ENCODE measurements at regions not wholly inside any gene's neighbourhood (a gene's known extent, or its start where the extent isn't known, plus 50 kb on each side); places are given as distances from the start of the nearest gene placed in this dataset.

- no peak for DNase-seq (ENCODE audit: low read depth)
Measured at GRCh38 chr7:32143301-32143700, 73.1 kb upstream of the PDE1C start.

GRCh38 chr7:32142649-32143048 is 72.4 kb upstream of the PDE1C start:
- DNase-seq (ENCODE audit: low read depth) = no peak

GRCh38 chr7:32140210-32140939 is 70.2 kb upstream of the PDE1C start:
- DNase-seq (ENCODE audit: low read depth) = no peak

- no peak for DNase-seq (ENCODE audit: low read depth)
Measured at GRCh38 chr7:32137059-32137458, 66.9 kb upstream of the PDE1C start.

- no peak for DNase-seq (ENCODE audit: low read depth)
Measured at GRCh38 chr7:32131091-32131490, 60.9 kb upstream of the PDE1C start.

- no peak for DNase-seq (ENCODE audit: low read depth)
Measured at GRCh38 chr7:32126843-32127242, 56.6 kb upstream of the PDE1C start.

Measured in stimulated activated CD8-positive, alpha-beta memory T cell treated with anti-CD3 and anti-CD28 coated beads, Interleukin-12 subunit alpha, Interleukin-12 subunit beta, amount 100 ng/mL, for 4 hours (primary cell).